H9 (cell line): ENCODE measurements at regions not wholly inside any gene's neighbourhood (a gene's known extent, or its start where the extent isn't known, plus 50 kb on each side); places are given as distances from the start of the nearest gene placed in this dataset.

Source experiments
- DNase-seq: peaks from one replicate; pipeline ENCODE4 v3.0.0-alpha.2; 2017
- H2AFZ ChIP-seq: one replicate; pipeline ENCODE4 v1.6.1; 2013; ENCODE audit warnings: mild to moderate bottlenecking, low read length, control low read depth, moderate library complexity
- H2AK5ac ChIP-seq: 2 replicates; pipeline ENCODE4 v1.6.1; 2013; ENCODE audit warnings: low read length, control low read depth, mixed read lengths; ENCODE audit not compliant: insufficient read length
- H2BK120ac ChIP-seq: one replicate; pipeline ENCODE4 v1.6.1; 2013; ENCODE audit warnings: low read depth, mild to moderate bottlenecking, low read length, control low read depth, inconsistent platforms; ENCODE audit not compliant: poor library complexity, severe bottlenecking
- H2BK12ac ChIP-seq: 2 replicates; pipeline ENCODE4 v1.6.1; 2013; ENCODE audit warnings: low read length, control low read depth, mixed read lengths, low read depth; ENCODE audit not compliant: insufficient read length
- H2BK15ac ChIP-seq: 2 replicates; pipeline ENCODE4 v1.6.1; 2013; ENCODE audit warnings: low read depth, low read length, control low read depth
- H2BK20ac ChIP-seq: one replicate; pipeline ENCODE4 v1.6.1; 2013; ENCODE audit warnings: low read depth, mild to moderate bottlenecking, low read length, control low read depth, inconsistent platforms; ENCODE audit not compliant: poor library complexity, severe bottlenecking
- H2BK5ac ChIP-seq: 2 replicates; pipeline ENCODE4 v1.6.1; 2013; ENCODE audit warnings: low read length, control low read depth, mixed read lengths; ENCODE audit not compliant: insufficient read length
- H3K14ac ChIP-seq: 2 replicates; pipeline ENCODE4 v1.6.1; 2013; ENCODE audit warnings: low read length, control low read depth; ENCODE audit not compliant: insufficient read depth
- H3K18ac ChIP-seq: 2 replicates; pipeline ENCODE4 v1.6.1; 2013; ENCODE audit warnings: low read depth, mild to moderate bottlenecking, mixed read lengths, low read length, control low read depth; ENCODE audit not compliant: insufficient read length
- H3K23ac ChIP-seq: 2 replicates; pipeline ENCODE4 v1.6.1; 2013; ENCODE audit warnings: low read length, control low read depth, mixed read lengths, low read depth; ENCODE audit not compliant: insufficient read length
- H3K23me2 ChIP-seq: 2 replicates; pipeline ENCODE4 v1.6.1; 2013; ENCODE audit warnings: low read depth, mild to moderate bottlenecking, mixed read lengths, low read length, control low read depth; ENCODE audit not compliant: insufficient read length, poor library complexity, severe bottlenecking
- H3K27ac ChIP-seq: 2 replicates; pipeline ENCODE4 v1.5.1; 2013; ENCODE audit warnings: low read length, control low read depth, mixed read lengths, low read depth; ENCODE audit not compliant: insufficient read length
- H3K27me3 ChIP-seq: 2 replicates; pipeline ENCODE4 v1.6.1; 2013; ENCODE audit warnings: low read length, control low read depth, inconsistent platforms; ENCODE audit not compliant: insufficient read depth
- H3K4ac ChIP-seq: 2 replicates; pipeline ENCODE4 v1.6.1; 2013; ENCODE audit warnings: low read depth, mild to moderate bottlenecking, control low read depth, inconsistent platforms, low read length, moderate library complexity
- H3K4me1 ChIP-seq: 2 replicates; pipeline ENCODE4 v1.6.1; 2013; ENCODE audit warnings: low read length, control low read depth, inconsistent platforms; ENCODE audit not compliant: insufficient read depth
- H3K4me2 ChIP-seq: 2 replicates; pipeline ENCODE4 v1.6.1; 2013; ENCODE audit warnings: low read length, control low read depth, mixed read lengths; ENCODE audit not compliant: insufficient read length, insufficient read depth
- H3K56ac ChIP-seq: 2 replicates; pipeline ENCODE4 v1.6.1; 2013; ENCODE audit warnings: low read depth, mild to moderate bottlenecking, mixed read lengths, low read length, control low read depth; ENCODE audit not compliant: insufficient read length
- H3K79me1 ChIP-seq: 2 replicates; pipeline ENCODE4 v1.6.1; 2013; ENCODE audit warnings: low read depth, mild to moderate bottlenecking, moderate library complexity, low read length, control low read depth, inconsistent platforms; ENCODE audit not compliant: insufficient read depth, poor library complexity, severe bottlenecking
- H3K79me2 ChIP-seq: 2 replicates; pipeline ENCODE4 v1.6.1; 2013; ENCODE audit warnings: low read length, control low read depth, inconsistent platforms; ENCODE audit not compliant: insufficient read depth
- H3K9ac ChIP-seq: 2 replicates; pipeline ENCODE4 v1.6.1; 2013; ENCODE audit warnings: low read length, control low read depth, mixed read lengths; ENCODE audit not compliant: insufficient read length; ENCODE audit errors: extremely low read depth
- H3K9me3 ChIP-seq: one replicate; pipeline ENCODE4 v1.6.1; 2013; ENCODE audit warnings: low read depth, low read length, inconsistent platforms; ENCODE audit not compliant: control insufficient read depth
- H3T11ph ChIP-seq: one replicate; pipeline ENCODE4 v1.6.1; 2013; ENCODE audit warnings: mild to moderate bottlenecking, low read length, control low read depth, inconsistent platforms
- H4K20me1 ChIP-seq: one replicate; pipeline ENCODE4 v1.6.1; 2013; ENCODE audit not compliant: control insufficient read depth, insufficient read length, insufficient read depth
- H4K5ac ChIP-seq: 2 replicates; pipeline ENCODE4 v1.6.1; 2013; ENCODE audit warnings: low read depth, mild to moderate bottlenecking, mixed read lengths, low read length, control low read depth; ENCODE audit not compliant: insufficient read length
- H4K8ac ChIP-seq: replicated peaks from 2 replicates; pipeline ENCODE4 v1.6.1; 2013; ENCODE audit warnings: low read length, control low read depth, mixed read lengths, low read depth; ENCODE audit not compliant: insufficient read length
- H4K91ac ChIP-seq: 2 replicates; pipeline ENCODE4 v1.6.1; 2013; ENCODE audit warnings: low read depth, mild to moderate bottlenecking, moderate library complexity, mixed read lengths, low read length, control low read depth; ENCODE audit not compliant: insufficient read length
- H3K27ac Mint-ChIP-seq, 3 experiments: 2 replicates in 2 of 3; 3 replicates in 1 of 3; pipeline ENCODE4 v1.8.0; 2020 to 2021; ENCODE audit warnings: mixed read lengths in 3 of 3, mild to moderate bottlenecking in 1 of 3, moderate library complexity in 1 of 3
- H3K27me3 Mint-ChIP-seq: 2 replicates; pipeline ENCODE4 v1.8.0; 2021; ENCODE audit warnings: low read depth, mild to moderate bottlenecking, moderate library complexity, mixed read lengths
- H3K36me3 Mint-ChIP-seq, 3 experiments: 2 replicates in 2 of 3; 3 replicates in 1 of 3; pipeline ENCODE4 v1.8.0; 2020 to 2021; ENCODE audit warnings: low read depth in 3 of 3, mixed read lengths in 3 of 3; ENCODE audit not compliant: insufficient read depth in 1 of 3
- H3K4me1 Mint-ChIP-seq, 2 experiments: 2 replicates each; pipeline ENCODE4 v1.8.0; 2020; ENCODE audit warnings: mixed read lengths in 2 of 2
- H3K4me3 Mint-ChIP-seq, 2 experiments: 2 replicates in 1 of 2; 3 replicates in 1 of 2; pipeline ENCODE4 v1.8.0; 2020 to 2021; ENCODE audit warnings: mild to moderate bottlenecking in 2 of 2, mixed read lengths in 2 of 2, moderate library complexity in 1 of 2
- H3K9me3 Mint-ChIP-seq, 2 experiments: 2 replicates in 1 of 2; 3 replicates in 1 of 2; pipeline ENCODE4 v1.8.0; 2020; ENCODE audit warnings: mild to moderate bottlenecking in 2 of 2, mixed read lengths in 2 of 2, moderate library complexity in 1 of 2
- WGBS: extraction: QIAGEN DNeasy Blood & Tissue Kit; methylation state at CpG from one replicate; pipeline ENCODE4 v1.1.7; 2013; ENCODE audit warnings: missing lambda C conversion rate, low lambda C conversion rate, mixed read lengths; ENCODE audit not compliant: insufficient read length; ENCODE audit errors: extremely low coverage; 5-methylcytosine and 5-hydroxymethylcytosine counted together
- TF ChIP-seq, protein P1 (sequence below): fragments of 200-600 bp; sonication (generic); conservative IDR thresholded peaks from 3 replicates; pipeline ENCODE4 v1.8.0; 2021; ENCODE audit warnings: antibody characterized with exemption, mild to moderate bottlenecking

DNA sequence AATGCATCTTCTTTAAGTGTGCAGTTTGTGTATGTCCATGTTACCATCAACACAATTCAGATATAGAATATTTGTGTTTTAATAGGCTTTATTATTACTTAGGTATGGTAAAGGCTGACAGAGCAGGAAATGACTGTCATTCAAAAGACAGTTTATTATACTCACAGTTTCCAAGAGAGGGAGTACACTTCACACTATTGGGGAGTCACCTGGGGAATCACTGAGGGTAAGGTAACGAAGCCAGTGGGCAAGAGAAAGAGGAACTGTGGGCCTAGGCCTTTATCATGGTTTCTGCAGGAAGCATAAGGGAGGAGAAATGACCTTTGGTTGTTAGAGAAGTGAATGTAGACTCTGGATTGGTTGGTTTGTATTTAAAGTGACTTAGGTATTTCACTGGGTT is 235.1 kb upstream of the HCCS start:
- peaks cover 40 to 56% of the 10 kb centered on the region in 2 experiments for H3K9me3 Mint-ChIP-seq
- no peaks in the 10 kb centered on the region for H4K20me1 ChIP-seq

More for the DNA sequence above, 235.1 kb upstream of the HCCS start:
- no peak overlapping the region for H4K8ac ChIP-seq
- TF ChIP-seq, protein P1, sequence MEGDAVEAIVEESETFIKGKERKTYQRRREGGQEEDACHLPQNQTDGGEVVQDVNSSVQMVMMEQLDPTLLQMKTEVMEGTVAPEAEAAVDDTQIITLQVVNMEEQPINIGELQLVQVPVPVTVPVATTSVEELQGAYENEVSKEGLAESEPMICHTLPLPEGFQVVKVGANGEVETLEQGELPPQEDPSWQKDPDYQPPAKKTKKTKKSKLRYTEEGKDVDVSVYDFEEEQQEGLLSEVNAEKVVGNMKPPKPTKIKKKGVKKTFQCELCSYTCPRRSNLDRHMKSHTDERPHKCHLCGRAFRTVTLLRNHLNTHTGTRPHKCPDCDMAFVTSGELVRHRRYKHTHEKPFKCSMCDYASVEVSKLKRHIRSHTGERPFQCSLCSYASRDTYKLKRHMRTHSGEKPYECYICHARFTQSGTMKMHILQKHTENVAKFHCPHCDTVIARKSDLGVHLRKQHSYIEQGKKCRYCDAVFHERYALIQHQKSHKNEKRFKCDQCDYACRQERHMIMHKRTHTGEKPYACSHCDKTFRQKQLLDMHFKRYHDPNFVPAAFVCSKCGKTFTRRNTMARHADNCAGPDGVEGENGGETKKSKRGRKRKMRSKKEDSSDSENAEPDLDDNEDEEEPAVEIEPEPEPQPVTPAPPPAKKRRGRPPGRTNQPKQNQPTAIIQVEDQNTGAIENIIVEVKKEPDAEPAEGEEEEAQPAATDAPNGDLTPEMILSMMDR, result no peak
- no peaks in the 10 kb centered on the region for H3K23me2 ChIP-seq
- no peaks in the 10 kb centered on the region for H3K4me1 Mint-ChIP-seq
- no peaks in the 10 kb centered on the region for H3K79me1 ChIP-seq
- no peak overlapping the region for H3T11ph ChIP-seq
- H2BK20ac ChIP-seq, result no peak overlapping the region
- no peak overlapping the region for H3K4me2 ChIP-seq
- no CpG with 5 or more reads among the region's 1 CpG for WGBS
- no peak overlapping the region for H3K23ac ChIP-seq
- no peaks in the 10 kb centered on the region for H3K9me3 ChIP-seq
- H3K27ac ChIP-seq, result no peak overlapping the region
- no peak overlapping the region for H2AK5ac ChIP-seq
- H3K14ac ChIP-seq, result no peak overlapping the region
- H3K36me3 Mint-ChIP-seq, result peaks cover 0 to 2% (median 0%) of the 10 kb centered on the region in 3 experiments; a peak in 3 of 7 replicates
- no peak overlapping the region for H3K4me3 Mint-ChIP-seq
- H4K91ac ChIP-seq, result no peak overlapping the region
- H2BK5ac ChIP-seq, result no peak overlapping the region
- H2AFZ ChIP-seq, result no peak overlapping the region
- no peaks in the 10 kb centered on the region for H3K79me2 ChIP-seq
- no peaks in the 10 kb centered on the region for H3K27me3 Mint-ChIP-seq
- no peaks in the 10 kb centered on the region for H3K27me3 ChIP-seq
- DNase-seq, result no peak
- no peak overlapping the region for H2BK12ac ChIP-seq
- no peak overlapping the region for H3K9ac ChIP-seq
- no peak overlapping the region for H3K18ac ChIP-seq
- no peak overlapping the region for H3K27ac Mint-ChIP-seq
- H3K4ac ChIP-seq, result no peak overlapping the region
- H4K5ac ChIP-seq, result no peak overlapping the region
- H2BK120ac ChIP-seq, result no peak overlapping the region
- H2BK15ac ChIP-seq, result no peak overlapping the region
- no peak overlapping the region for H3K56ac ChIP-seq
- no peaks in the 10 kb centered on the region for H3K4me1 ChIP-seq
